Amygdala (tissue), 56 donors: ENCODE measurements at regions not wholly inside any gene's neighbourhood (a gene's known extent, or its start where the extent isn't known, plus 50 kb on each side); places are given as distances from the start of the nearest gene placed in this dataset.

Experiments used
- DNase-seq, 56 donors: peaks; one replicate each; lab custom pipeline; 2025; lab: John Stamatoyannopoulos, UW

GRCh38 chrX:150163221-150163930 is 199.7 kb upstream of the MAMLD1 start:
- no peak for DNase-seq

- no peak for DNase-seq
Measured at GRCh38 chrX:150163956-150164726, 199.0 kb upstream of the MAMLD1 start.

- no peak for DNase-seq
Measured at GRCh38 chrX:150164971-150165600, 198.0 kb upstream of the MAMLD1 start.

GRCh38 chrX:150165776-150166610 is 197.1 kb upstream of the MAMLD1 start:
- DNase-seq, result no peak

GRCh38 chrX:150167482-150168324 is 195.4 kb upstream of the MAMLD1 start:
- no peak for DNase-seq

GRCh38 chrX:150182161-150182560 is 181.0 kb upstream of the MAMLD1 start:
- no peak for DNase-seq

GRCh38 chrX:150184491-150184890 is 178.6 kb upstream of the MAMLD1 start:
- no peak for DNase-seq

- no peak for DNase-seq
Measured at GRCh38 chrX:150185766-150186165, 177.4 kb upstream of the MAMLD1 start.

- no peak for DNase-seq
Measured at GRCh38 chrX:150192816-150193215, 170.3 kb upstream of the MAMLD1 start.

- no peak for DNase-seq
Measured at GRCh38 chrX:150196285-150196684, 166.8 kb upstream of the MAMLD1 start.

- DNase-seq, result no peak
Measured at GRCh38 chrX:150197388-150197787, 165.7 kb upstream of the MAMLD1 start.

GRCh38 chrX:150198776-150199175 is 164.3 kb upstream of the MAMLD1 start:
- DNase-seq, result no peak

- no peak for DNase-seq
Measured at GRCh38 chrX:150199181-150199580, 163.9 kb upstream of the MAMLD1 start.

GRCh38 chrX:150199803-150200202 is 163.3 kb upstream of the MAMLD1 start:
- DNase-seq, result no peak

GRCh38 chrX:150200361-150200760 is 162.8 kb upstream of the MAMLD1 start:
- no peak for DNase-seq

GRCh38 chrX:150200820-150201287 is 162.3 kb upstream of the MAMLD1 start:
- peak in 2 of 56 donors; percentile 13 to 36 for DNase-seq

GRCh38 chrX:150201391-150201790 is 161.7 kb upstream of the MAMLD1 start:
- DNase-seq, result no peak

- no peak for DNase-seq
Measured at GRCh38 chrX:150201841-150202240, 161.3 kb upstream of the MAMLD1 start.

GRCh38 chrX:150202641-150203247 is 160.4 kb upstream of the MAMLD1 start:
- peak in 1 of 56 donors; percentile 1 for DNase-seq
